ENCODE measurements at regions not wholly inside any gene's neighbourhood (a gene's known extent, or its start where the extent isn't known, plus 50 kb on each side); places are given as distances from the start of the nearest gene placed in this dataset.
"Not testable (repeated sequence)": the region's sequence is repeated elsewhere in the genome, so short reads cannot be mapped to it uniquely, and the experiment has no call there.

DNA sequence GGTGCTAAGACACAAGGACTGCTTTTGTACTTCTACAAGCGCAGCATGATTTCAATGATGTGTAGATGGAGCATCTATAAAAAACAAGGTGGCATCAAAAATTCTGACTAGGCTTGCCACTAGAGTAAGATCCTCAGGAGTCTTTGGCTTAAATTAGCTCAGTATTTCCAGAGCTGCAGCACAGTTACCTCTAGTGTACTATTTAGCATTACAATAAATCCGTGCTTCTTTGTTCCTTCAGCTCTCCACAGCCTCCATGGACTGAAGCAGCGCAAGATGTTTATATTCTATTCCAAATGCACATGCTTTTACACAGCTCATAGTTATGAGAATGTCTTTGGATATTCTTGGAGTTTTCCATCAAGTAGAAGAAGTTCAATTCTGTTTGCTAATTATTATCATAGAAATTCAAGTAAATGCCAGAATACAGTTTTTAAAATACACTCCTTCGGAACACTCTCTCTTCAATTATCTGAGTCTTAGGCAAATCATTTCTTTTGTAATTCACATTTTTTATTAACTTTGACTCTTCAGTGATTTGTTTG, 1133.0 kb upstream of the LRRTM1 start:
- no peak for DNase-seq (ENCODE audit: low read depth in 2 of 2)

GRCh38 chr2:81436256-81436655, 1131.7 kb upstream of the LRRTM1 start:
- no peak for DNase-seq (ENCODE audit: low read depth in 2 of 2)

DNA sequence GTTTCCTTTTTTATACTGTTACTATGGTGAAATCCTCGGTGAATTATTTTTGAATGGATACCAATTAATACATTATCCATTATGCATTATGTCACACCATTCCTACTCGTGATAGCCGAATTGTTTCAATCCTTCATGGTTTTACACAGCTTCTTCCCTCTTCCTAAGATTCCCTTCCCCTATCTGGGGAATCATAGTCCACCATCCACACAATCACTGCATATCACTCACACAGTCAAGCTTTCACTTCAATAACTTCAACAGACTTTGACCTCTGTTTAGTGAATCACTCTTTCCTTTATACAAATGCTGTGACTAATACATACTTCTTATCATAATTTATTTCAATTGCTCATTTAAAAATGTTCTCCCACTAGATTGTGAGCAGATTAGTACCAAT, 1108.1 kb upstream of the LRRTM1 start:
- peak in 1 of 2 experiments; percentile 0 for DNase-seq (ENCODE audit: low read depth in 2 of 2)

DNA sequence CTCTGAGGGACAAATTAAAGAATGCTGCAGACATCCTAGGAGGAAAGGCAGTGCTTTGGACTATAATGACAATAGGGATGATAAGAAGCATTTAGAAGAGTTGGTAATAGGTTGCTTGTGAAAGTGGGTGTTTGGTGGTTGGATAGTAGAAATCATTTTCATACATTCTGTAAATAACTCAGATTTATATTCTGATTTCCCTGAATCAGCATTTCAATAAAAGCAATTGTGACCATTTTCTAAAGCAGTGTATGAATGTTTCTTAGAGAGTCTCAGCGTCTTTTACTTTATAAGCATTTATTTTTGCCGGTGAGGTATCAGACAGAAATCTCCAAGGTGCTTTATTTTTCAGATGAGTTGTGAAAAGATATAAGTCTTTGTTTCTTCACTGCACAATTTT, 1099.0 kb upstream of the LRRTM1 start:
- DNase-seq (ENCODE audit: low read depth in 2 of 2) = no peak

- DNase-seq (ENCODE audit: low read depth in 2 of 2) = no peak
These were observed 1092.0 kb upstream of the LRRTM1 start for GRCh38 chr2:81396417-81397019.

DNA sequence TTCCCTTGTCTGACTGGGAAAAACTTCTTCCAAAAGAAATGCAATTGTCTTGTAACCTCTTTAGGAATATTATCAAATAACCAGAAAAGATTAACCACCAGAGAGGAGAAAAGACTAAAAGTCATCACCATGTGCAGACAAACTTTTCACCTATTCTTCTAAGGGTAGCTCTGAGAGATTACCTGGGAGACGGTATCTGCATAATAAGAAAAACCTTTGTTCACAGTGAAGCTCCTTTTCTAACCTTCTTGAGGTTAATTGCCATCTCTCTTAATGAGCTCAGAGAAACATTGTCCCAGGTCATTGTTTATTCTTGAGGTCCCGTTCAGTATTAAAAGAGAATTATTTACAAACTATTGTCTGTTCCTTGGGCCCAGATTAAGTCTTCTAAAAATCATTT, 1091.2 kb upstream of the LRRTM1 start:
- DNase-seq (ENCODE audit: low read depth in 2 of 2) = no peak

DNA sequence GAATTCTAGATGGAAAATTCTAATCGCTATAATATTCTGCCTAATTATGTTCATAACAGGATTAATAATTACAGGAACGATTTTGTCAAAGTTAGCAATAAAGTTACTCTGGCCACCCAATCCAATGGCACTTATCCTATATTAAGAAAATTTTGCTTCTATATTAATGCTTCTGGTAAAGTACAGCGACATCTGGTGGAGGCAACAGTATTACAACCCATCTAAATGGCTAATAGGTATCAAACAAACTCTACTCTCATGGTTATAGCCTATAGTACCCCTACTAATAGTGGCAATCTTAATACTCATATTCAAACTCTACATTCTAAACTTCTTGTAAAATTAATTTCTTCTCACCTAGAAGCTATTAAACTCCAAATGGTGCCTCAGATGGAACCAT, 1084.7 kb upstream of the LRRTM1 start:
- no peak for DNase-seq (ENCODE audit: low read depth in 2 of 2)

- no peak for DNase-seq (ENCODE audit: low read depth in 2 of 2)
These were observed 1059.2 kb upstream of the LRRTM1 start for GRCh38 chr2:81363800-81364199.

DNA sequence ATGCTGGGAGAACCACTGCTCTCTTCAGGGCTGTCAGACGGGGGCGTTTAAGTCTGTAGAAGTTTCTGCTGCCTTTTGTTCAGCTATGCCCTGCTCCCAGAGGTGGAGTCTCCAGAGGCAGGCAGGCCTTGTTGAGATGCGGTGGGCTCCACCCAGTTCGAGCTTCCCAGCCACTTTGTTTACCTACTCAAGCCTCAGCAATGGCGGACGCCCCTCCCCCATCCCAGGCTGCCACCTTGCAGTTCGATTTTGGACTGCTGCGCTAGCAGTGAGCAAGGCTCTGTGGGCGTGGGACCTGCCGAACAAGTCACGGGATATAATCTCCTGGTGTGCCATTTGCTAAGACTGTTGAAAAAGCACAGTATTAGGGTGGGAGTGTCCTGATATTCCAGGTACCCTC, 1057.9 kb upstream of the LRRTM1 start:
- not testable (repeated sequence) for DNase-seq (ENCODE audit: low read depth in 2 of 2)

DNA sequence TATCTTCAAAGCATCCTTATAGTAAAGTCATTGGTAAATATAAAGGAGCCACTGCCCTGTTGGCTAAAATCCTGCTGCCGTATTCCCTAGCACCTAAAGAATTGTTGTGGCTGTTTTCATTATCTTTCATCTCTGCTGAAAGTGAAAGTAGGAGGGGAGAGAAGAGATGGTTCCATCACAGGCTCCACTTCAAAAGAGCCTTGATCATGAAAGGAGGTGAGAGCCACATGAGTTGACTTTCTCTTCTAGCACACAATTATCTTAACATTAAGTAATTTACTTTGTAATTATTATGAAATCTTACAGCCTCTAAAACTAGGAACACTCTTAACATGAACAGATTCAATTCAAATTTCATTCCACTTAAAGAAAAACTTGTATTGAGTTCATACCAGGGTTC, 1050.9 kb upstream of the LRRTM1 start:
- DNase-seq (ENCODE audit: low read depth in 2 of 2) = no peak

GRCh38 chr2:81334046-81334445, 1029.5 kb upstream of the LRRTM1 start:
- no peak for DNase-seq (ENCODE audit: low read depth in 2 of 2)

DNA sequence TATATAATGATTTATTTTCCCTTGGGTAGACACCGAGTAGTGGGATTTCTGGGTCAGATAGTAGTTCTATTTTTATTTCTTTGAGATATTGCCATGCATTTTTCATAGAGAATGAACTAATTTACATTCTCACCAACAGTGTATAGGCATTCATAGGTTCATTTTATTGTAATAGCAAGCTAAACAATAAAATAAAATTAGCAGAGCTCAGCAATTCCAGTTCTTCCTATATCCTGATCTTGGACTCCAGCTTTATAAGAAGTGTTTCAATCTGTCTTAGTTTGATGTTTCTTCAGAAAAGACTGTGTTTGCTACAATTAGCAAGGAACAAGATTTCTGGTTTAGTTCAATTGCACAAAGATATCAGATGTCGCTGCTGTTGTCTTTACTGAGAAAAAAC, 1024.4 kb upstream of the LRRTM1 start:
- no peak for DNase-seq (ENCODE audit: low read depth in 2 of 2)

DNA sequence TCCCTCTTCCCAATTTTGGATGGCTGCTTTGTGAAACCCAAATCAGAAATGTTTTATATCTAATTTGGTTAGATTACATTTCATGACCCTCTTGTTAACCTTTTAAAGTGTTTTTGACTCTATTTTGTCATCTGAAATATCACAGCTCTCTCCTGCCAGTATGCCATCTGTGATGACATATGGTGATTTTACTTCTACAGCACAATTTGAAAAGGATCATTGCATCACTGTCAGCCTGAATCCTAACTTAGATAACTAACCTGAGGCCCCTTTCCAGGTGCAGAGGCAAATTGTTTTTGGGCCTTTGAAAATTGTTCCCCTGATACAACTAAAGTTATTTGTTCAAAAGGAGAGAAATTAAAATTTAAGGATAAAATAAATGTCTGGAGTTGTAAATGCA, 1023.4 kb upstream of the LRRTM1 start:
- DNase-seq (ENCODE audit: low read depth in 2 of 2) = no peak

DNA sequence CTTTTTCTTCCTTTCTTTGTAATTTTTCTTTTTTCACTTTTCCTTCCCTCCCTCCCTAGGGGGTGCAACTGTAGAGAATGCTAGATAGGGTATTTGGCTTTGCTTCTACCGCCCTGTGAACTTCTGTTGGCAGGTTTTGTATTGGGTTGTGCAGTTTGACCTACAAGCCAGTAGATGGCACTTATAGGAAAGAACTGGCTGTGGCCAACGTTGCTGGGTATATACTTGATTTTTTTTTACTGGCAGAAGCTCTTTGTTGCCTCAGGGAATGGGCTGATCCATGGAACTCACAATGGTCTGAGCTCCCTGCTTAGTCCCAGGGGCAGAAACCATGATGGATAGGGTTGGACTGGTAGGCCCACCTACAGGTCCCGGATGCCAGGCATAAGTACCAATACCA, 1019.5 kb upstream of the LRRTM1 start:
- no peak for DNase-seq (ENCODE audit: low read depth in 2 of 2)

- no peak for DNase-seq (ENCODE audit: low read depth in 2 of 2)
These were observed 999.7 kb upstream of the LRRTM1 start for GRCh38 chr2:81304154-81304830.

DNA sequence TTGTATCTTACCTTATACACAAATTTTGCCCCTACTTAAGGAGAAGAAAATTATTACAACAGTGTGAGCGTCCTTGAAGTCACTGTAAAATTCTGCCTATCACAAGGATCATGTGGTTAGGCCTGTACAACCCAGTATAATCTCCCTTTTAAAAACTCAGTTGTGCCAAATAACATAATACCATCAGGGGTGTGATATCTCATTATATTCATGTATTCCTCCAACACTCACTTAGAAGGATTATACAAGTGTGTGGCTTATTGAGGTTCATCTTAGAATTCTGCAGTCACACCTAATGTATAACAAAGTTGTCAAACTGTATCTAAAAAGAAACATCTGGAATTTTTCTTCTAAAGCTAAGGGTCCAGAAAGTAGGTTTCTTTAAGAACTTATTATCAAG, 998.8 kb upstream of the LRRTM1 start:
- no peak for DNase-seq (ENCODE audit: low read depth in 2 of 2)

DNA sequence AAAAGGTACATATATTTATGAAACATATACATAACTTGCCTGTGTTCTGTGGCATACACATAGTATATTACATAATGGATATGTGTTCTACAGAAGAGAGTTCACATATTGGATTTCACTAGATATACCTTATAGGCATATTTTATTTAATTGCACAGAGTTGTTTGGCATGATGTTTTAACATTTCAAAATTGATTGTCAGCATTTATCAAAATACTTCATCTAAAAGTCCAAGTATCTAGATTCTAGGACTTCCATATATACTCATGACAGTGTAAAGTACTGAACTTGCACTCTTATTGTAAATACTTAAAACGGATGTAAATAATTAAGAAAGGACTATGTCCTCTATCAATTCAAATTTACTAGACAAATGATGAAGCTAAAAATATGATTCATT, 995.3 kb upstream of the LRRTM1 start:
- DNase-seq (ENCODE audit: low read depth in 2 of 2) = no peak

GRCh38 chr2:81290846-81291245, 986.3 kb upstream of the LRRTM1 start:
- DNase-seq (ENCODE audit: low read depth in 2 of 2) = no peak

GRCh38 chr2:81283081-81283480, 978.5 kb upstream of the LRRTM1 start:
- no peak for DNase-seq (ENCODE audit: low read depth in 2 of 2)

DNA sequence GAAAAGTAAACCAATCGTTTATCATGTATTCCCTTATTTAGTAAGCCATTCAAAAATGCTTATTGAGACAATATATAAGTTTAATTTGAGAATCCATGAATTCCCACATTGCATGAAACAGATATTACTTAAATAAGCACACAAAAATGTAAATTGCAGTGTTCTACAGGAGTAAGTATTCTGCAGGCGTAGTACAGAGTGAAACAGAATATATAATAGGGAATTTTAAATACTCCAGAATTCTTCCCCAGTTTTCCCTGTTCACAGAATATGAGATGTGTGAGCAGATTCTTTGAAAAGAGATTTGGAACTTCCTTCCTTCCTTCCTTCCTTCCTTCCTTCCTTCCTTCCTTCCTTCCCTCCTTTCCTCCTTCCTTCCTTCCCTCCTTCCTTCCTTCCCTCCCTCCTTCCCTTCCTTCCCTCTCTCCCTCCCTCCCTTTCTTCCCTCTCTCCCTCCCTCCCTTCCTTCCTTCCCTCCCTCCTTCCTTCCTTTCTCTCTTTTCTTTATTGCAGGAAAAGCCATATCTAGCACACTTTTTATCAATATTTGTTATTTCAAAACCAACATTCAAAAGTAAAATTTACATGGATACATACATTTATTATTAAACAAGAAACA, 977.7 kb upstream of the LRRTM1 start:
- no peak for DNase-seq (ENCODE audit: low read depth in 2 of 2)

- no peak for DNase-seq (ENCODE audit: low read depth in 2 of 2)
These were observed 972.0 kb upstream of the LRRTM1 start for GRCh38 chr2:81276595-81276994.

DNA sequence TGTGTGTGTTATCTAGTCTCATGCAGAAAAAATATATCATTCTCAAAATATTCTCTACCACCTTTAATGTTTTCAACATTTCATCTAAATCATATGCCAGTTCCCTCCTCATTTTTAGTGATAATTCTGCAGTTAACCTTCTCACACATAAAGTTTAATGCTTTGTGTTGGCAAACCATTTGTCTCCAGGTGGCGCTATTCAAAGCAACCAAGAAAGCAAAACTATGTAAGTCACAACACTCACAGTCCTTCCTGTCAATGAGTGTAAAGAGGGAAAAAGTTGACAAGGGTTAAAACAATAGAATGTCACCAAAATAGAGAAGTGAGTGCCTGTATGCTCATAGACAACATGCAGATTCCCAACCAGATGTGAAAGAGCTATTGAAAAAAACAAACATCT, 961.6 kb upstream of the LRRTM1 start:
- no peak for DNase-seq (ENCODE audit: low read depth in 2 of 2)

- no peak for DNase-seq (ENCODE audit: low read depth in 2 of 2)
These were observed 959.4 kb upstream of the LRRTM1 start for GRCh38 chr2:81263989-81264388.
